GM21381 (cell line): ENCODE measurements at regions not wholly inside any gene's neighbourhood (a gene's known extent, or its start where the extent isn't known, plus 50 kb on each side); places are given as distances from the start of the nearest gene placed in this dataset.
"Not testable (repeated sequence)": the region's sequence is repeated elsewhere in the genome, so short reads cannot be mapped to it uniquely, and the experiment has no call there.

ENCODE experiments used
- ATAC-seq: cut with Tn5 transposase; IDR thresholded peaks from one replicate; pipeline ENCODE4 v1.9.1; 2021; ENCODE audit warnings: mild to moderate bottlenecking, moderate library complexity; ENCODE audit not compliant: unreplicated experiment

DNA sequence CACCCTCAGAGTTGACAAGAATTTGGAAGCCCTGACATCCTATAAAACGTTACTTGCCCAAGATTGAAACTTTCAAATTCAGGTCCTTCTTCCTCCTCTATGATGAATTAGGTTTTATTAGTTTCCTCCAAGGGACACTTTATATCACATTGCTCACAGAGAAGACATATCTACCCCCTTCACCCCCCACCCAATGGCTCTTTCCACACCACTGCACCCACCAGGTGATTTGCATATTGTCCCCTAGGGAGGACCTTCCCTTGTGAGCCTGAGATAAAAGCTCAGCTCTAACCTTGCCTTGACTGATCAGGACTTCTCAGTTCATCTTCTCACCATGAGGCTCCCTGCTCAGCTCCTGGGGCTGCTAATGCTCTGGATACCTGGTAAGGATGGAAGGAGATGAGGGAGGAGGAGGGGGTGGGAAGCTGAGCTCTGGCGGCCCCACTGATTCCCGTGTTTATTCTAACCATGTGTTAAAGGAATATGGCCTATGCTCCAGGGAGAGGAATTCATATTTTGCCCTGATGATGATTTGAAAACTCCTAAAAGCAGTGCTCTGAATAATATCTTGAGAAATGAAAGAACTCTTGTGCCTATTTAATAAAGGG, 1255.8 kb downstream of the RPIA start:
- not testable (repeated sequence) for ATAC-seq

DNA sequence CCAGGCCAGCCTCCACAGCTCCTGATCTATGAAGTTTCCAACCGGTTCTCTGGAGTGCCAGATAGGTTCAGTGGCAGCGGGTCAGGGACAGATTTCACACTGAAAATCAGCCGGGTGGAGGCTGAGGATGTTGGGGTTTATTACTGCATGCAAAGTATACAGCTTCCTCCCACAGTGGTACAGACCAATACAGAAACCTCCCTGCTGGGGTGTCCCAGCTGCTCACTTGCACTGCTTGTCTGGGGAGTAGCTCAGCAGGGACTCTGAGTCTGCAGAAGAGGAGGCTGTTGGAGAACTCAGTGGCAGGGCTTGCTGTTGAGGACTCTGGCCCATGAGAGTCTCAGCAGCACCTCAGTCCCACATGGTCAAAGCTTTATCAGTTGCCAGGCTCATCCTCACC, 1256.6 kb downstream of the RPIA start:
- not testable (repeated sequence) for ATAC-seq

DNA sequence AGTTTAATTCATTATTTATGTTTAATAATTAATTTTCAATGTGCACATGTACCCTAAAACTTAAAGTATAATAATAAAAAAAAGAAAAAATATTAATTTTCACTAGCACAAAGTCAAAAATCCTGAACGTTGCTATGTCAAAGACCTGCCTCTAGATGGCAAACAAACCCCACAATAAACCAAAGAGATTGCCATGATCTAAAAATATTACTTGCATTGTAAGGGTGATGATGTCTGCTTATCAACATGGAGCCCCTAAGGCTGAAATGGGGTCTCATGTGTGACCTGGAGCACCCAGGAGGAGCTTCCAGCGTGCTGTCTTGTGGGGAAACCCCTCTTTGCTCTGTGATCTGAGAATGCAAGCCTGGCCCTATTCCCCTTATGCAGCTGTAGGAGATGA, 1259.3 kb downstream of the RPIA start:
- ATAC-seq: not testable (repeated sequence)

DNA sequence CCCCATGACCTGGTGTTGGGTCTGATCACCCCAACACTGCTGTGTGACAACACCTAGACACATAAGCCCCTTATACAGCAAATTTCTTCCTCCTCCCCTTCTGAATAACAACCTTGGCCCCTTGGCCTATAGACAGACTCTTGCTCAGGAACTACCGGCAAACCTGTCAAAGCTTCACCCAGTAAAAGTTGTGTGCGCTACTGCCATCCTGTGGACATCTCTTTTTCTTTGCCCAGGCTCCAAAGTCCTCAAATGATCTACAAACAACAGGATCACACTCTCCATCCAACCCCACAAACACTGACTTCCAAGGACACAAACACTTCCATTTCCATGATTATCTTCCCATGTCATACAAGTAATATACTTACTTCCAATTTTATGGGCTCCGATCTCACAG, 1265.8 kb downstream of the RPIA start:
- ATAC-seq: not testable (repeated sequence)

DNA sequence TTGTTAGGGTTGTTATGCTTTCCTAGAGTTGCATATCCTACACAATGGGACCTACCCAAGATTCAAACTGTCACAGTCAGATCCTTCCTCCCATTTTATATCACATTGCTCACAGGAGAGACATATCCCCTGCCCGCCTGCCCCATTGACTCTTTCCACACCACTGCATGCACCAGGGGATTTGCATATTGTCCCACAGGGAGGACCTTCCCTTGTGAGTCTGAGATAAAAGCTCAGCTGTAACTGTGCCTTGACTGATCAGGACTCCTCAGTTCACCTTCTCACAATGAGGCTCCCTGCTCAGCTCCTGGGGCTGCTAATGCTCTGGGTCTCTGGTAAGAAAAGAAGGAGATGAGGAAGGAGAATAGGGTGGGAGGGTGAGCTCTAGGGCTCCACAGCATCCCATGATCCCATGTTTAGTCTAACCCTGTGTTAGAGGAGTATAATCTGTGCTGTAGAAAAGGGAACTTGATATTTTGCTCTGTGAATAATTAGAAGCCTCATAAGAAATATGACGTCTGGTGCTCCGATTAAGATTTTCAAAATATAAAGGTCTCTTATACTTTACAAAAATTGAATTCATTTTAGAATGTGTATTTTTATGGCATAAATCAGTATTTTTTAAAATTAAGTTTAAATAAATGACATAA, 1268.4 kb downstream of the RPIA start:
- ATAC-seq: not testable (repeated sequence)

DNA sequence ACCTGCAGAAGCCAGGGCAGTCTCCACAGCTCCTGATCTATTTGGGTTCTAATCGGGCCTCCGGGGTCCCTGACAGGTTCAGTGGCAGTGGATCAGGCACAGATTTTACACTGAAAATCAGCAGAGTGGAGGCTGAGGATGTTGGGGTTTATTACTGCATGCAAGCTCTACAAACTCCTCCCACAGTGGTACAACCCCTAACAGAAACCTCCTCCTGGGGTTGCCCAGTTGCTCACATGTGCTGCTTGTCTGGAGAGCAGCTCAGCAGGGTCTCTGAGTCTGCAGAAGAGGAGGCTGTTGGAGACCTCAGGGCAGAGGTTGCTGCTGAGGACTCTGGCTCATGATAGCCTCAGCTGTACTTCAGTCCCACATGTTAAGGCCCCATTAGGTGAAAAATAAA, 1269.1 kb downstream of the RPIA start:
- not testable (repeated sequence) for ATAC-seq

DNA sequence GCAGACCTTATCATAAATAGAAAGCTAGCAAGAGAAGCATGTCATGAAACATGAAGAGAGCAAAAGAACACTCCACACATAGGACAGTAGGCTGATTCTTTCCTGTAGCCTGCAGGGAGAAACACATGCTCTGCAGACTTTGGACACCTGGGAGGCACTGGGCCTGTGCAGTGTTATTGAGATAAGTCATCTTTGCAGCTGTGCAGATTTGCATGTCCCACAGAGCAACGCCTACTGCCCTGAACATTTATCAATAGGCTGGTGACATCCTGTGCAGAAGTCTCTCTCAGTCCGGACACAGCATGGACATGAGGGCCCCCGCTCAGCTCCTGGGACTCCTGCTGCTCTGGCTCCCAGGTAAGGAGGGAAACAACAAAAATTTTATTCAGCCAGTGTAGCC, 1277.1 kb downstream of the RPIA start:
- not testable (repeated sequence) for ATAC-seq

DNA sequence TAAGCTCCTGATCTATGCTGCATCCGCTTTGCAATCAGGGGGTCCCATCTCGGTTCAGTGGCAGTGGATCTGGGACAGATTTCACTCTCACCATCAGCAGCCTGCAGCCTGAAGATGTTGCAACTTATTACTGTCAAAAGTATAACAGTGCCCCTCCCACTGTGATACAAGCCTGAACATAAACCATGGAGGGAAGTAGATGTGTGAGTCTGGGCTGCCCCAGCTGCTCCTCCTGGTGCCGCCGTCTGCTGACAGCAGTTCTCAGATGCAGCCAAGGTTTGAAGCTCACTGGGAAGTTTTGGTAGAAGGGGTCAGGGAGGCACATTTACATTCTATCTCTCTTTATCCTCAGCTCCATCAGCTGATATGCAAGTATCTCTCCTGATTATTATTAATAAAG, 1277.7 kb downstream of the RPIA start:
- ATAC-seq: not testable (repeated sequence)

DNA sequence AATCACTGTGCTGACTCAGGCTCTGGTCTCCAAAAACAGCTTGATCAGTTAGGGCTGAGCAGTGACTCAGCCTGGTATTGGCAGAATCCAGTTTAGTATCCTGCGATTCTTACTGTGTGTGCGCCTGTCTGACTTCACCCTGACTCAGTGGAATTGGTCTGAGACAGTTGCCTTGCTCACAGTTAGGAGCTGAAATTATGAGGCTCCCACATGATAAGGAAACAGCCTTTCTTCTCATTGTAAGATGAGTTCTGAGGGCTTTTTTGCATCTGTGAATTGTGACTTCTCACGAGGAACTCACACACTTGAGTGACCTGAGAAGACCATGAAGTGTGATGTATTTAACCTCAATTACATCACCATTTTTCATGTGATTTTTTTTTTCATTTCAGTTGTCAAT, 1282.4 kb downstream of the RPIA start:
- not testable (repeated sequence) for ATAC-seq

DNA sequence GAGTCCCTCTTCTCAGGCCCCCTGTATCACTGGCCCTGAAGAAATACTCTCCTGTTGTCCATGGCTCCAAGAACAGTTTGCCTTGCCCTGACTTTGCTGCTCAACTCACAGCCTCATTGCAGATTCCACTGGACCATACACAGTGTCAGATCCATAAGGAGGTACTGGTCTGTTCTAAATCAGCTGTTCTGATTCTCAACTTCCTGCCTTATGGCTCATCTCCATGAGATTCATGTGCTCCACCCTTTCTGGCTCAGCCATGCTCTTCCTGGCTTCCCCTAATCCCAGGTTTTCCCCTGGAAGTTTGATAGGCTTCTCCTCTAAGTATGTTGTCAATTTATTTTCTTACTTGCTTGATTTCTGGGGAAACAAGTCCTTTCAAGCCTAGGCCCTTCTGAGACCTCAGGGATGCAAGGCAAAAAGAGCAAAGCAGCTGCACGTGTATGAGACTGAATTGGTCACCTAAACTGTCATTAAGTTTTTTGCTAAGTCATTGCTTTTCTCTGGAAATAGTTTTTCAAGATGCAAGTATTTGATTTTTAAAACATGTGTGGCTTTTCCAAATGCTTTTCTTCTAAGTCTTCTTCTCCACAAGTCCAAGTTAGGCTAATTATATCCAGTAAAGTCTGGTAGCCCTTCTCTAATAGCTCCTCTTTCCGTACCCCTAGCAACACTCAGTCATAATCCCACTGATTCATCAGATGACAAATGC, 1288.5 kb downstream of the RPIA start:
- not testable (repeated sequence) for ATAC-seq

DNA sequence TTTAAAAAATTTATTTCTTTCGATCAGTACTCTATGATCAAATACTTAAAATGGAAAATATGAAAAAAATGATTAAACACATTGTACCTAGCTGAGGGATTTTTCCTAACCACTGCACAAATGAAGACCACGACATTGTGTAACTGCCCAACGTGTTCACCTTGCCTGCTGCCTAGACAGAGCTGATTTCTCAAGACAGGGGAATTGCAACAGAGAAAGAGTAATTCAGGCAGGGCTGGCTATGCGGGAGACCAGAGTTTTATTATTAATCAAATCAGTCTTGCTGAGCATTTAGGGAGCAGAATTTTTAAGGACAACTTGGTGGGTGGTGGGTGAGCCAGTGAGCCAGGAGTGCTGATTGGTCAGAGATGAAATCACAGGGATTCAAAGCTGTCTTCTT, 1290.8 kb downstream of the RPIA start:
- not testable (repeated sequence) for ATAC-seq

DNA sequence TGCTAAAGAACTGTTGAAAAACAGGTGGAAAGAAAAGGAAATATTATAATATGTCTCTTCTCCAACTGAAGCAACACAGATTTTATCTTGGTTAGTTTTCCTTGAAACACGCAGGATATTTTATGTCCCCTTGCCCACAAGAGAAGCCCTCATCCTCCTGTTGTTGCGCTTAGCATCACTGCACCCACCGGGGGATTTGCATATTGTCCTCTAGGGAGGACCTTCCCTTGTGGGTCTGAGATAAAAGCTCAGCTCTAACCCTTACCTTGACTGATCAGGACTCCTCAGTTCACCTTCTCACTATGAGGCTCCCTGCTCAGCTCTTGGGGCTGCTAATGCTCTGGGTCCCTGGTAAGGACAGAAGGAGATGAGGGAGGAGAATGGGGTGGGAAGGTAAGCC, 1294.2 kb downstream of the RPIA start:
- ATAC-seq: not testable (repeated sequence)

DNA sequence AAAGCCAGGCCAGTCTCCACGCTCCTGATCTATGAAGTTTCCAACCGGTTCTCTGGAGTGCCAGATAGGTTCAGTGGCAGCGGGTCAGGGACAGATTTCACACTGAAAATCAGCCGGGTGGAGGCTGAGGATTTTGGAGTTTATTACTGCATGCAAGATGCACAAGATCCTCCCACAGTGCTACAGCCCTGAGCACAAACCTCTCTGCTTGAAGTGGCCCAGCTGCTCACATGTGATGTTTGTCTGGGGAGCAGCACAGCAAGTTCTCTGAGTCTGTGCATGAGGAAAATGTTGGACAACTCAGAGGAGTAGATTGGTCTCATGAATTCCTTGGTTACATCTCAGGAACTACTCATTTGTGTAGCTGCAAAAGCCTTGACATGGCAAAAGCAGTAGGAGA, 1295.1 kb downstream of the RPIA start:
- not testable (repeated sequence) for ATAC-seq

DNA sequence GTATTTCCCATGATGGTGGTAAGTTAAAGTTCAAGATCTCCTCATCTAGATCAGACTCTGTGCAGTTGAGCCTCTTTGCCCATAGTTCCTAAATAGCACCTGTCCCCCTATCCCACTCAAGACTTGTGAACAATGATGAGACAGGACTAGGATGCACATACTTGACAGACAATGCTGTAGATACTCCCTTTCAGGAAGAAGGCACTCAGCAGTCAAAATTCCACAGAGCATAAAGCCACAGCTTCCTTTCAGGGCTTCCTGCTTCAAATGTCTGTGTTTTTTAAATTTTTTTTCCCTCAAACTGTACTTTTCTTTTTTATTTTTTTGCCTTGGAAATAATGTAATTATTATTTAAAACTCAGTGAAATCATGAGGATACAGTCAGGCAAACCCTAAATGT, 1305.3 kb downstream of the RPIA start:
- ATAC-seq: not testable (repeated sequence)

DNA sequence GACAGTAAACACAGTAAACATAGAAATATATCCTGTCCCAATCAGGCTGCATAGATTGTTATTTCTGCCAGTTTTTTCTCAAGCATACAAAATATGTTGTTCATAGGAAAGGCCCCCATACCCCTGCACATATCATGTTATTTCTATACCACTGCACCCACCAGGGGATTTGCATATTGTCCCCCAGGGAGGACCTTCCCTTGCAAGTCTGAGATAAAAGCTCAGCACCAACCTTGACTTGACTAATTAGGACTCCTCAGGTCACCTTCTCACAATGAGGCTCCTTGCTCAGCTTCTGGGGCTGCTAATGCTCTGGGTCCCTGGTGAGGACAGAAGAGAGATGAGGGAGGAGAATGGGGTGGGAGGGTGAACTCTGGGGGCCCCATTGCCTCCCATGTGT, 1313.1 kb downstream of the RPIA start:
- not testable (repeated sequence) for ATAC-seq

DNA sequence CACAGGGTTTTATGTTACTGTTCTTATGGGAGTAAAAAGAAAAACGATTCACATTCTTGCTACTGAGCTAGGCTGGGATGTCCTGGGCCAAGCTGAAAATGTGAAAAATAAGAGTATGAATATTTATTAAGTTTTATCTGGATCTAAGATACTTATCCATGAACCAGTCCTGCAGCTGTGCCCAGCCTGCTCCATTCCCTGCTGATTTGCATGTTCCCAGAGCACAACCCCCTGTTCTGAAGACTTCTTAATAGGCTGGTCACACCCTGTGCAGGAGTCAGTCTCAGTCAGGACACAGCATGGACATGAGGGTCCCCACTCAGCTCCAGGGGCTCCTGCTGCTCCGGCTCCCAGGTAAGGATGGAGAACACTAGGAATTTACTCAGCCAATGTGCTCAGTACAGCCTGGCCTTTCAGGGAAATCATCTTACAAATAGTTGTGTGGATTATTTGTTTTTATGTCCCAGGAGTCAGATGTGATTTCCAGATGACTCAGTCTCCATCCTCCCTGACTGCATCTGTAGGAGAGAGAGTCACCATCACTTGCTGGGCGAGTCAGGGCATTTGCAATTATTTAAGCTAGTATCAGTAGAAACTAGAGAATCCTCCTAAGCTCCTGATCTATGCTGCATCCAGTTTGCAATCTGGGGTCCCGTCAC, 1319.1 kb downstream of the RPIA start:
- ATAC-seq: not testable (repeated sequence)

DNA sequence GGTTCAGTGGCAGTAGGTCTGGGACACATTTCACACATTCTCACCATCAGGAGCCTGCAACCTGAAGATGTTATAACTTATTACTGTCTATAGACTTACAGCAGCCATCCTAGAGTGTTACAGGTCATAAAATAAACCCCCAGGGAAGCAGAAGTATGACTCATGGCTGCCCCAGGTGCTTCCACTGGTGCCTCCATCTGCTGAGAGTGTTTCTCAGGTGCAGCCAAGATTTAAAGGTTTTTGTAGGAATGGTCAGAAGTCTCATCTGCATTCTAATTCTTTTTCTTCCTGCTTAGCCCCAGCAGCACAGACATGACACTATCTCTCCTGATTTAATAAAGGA, 1319.6 kb downstream of the RPIA start:
- ATAC-seq: not testable (repeated sequence)

DNA sequence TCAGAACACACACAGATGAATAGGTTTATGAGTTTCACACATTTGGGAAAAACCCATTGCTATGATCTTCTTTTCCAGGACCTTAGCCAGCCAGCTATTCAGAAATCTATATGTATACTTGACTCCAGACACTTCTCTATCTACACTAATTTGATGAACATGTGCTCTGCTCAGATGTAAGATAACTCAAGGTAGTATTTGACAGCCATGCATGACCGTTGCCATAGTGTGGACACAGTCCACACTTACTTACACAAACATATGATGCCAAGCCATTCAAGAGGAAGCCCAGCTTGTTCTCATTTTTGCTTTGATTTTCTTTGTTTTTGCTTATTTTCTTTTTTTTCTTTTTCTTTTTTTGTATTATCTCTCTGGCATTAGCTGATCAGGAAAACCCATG, 1328.4 kb downstream of the RPIA start:
- not testable (repeated sequence) for ATAC-seq

DNA sequence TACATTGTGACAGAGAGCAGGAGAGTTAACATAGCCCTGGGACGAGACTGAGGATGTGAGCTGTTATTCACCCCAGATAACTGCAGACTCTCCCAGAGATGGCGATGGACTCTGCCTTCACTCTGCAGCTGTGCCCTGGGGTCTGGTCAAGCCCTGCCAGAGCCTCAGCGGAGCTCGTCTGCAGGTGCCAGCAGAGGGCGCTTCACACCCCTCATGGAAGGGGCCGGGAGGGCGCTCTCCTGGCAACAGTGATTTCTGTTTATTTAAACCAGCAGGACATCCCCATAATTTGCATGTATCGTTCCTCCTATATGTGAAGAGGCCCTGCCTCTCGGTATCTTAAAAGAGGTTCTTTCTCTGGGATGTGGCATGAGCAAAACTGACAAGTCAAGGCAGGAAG, 1329.8 kb downstream of the RPIA start:
- ATAC-seq: not testable (repeated sequence)

DNA sequence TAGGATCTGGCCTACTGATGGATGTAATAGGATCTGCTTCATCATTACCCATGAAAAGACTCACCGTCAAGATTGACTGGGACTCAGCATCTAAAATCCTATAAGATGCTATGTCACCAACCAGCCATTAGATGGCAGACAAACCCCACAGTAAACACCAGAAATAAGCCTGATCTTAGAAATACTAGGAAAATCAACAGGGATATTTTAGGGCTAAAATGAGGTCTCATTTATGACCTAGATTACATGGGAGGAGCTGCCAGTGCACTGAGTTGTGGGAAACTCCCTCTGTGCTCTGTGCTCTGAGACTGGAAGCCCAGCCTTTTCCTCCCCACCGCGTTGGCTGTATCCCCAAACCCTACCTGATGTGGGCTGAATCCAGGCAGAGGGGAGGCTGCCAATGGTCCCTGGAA, 1335.8 kb downstream of the RPIA start:
- ATAC-seq: not testable (repeated sequence)

DNA sequence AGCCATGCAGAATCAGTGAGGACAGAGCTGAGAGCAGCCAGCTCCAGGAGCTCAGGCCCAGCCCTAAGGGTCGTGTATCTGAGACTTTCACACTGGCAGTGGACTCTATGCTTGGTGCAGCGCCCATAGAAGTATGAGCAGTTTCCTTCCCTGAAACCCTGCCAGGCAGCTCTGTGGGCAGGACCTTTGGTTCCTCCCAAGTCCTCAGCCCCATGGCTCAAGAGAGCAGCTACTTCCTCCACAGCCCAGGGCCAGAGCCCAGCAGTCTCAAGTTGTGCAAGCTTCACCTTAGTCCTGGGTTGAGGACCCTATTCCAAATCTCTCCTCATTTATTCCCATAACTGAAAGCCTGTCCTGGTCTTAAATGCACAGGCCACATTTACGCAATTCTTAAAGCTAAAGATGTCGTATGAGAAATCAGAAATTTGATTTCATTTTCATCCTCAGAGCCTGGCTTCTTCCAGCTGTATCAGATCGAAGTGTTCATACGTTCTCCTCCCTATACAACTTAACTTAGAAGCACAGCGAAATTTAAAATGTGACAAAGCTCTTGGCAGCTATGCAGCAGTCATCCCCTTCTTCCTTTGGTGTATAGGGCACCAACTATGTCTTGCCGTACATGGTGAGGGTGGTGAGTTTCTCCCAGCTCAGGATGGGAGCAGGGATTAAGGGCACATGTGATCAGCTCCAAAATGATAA, 1337.1 kb downstream of the RPIA start:
- not testable (repeated sequence) for ATAC-seq
